ENCODE measurements at regions not wholly inside any gene's neighbourhood (a gene's known extent, or its start where the extent isn't known, plus 50 kb on each side); places are given as distances from the start of the nearest gene placed in this dataset.

DNA sequence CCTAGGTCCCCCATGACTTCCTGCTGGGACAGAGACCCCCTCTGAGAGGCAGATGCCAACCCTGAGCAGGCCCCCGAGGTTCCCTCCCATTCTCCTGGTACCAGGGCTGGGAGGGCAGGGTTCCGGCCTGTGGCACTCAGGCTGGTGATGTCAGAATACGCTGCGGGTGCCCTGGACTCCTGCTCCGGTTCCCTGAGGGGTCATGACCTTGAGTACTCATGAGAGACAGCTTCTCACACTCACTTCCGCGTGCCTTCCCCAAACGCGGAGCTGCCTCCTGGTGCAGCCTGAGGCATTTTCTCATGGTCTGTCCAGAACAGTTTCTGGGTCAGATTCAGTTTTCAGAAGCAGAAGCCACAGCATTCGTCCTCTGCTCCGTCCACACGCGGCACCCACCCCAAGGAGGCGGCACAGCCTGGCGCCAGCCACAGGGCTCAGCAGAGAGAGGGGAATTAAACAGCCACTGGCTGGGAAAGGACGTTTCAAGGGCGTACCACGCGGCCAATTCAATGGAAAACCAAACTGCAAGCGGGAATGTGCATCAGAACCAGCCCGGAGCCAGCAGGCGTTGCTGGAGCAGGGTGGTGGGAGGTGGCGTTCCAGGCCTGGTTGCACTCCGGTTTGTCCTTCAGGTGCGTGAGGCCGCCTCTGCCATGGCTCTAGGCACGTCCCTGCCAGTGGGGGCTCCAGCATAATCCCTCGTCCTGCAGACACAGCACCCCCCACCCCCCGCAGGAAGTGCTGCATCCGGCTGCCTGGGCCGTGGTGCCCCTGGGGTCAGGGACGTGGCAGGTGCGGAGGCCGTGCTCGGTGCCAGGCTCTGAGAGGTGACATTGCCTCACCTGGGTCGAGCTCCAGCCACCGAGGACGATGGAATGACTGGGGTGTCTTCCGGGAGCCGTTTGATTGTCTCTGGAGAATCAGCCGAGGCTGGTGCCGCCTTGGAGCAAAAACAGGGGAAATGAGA lies 58.3 kb upstream of the BHLHE23 start:
- Histone ChIP-seq H3K4me2 (ENCODE audit: low read length) (no peak overlapping the region), H3K36me3 (ENCODE audit: low read depth, low read length) (no peaks in the 10 kb centered on the region), H3F3A (ENCODE audit: low read length, unreplicated experiment) (no peaks in the 10 kb centered on the region), H3K79me2 (ENCODE audit: low read length) (no peaks in the 10 kb centered on the region), H3K4me3 (ENCODE audit: low read length) (no peak overlapping the region), H3K9me3 (ENCODE audit: low read length) (no peaks in the 10 kb centered on the region), H3K4me1 (ENCODE audit: insufficient read depth, low read length) (no peaks in the 10 kb centered on the region), H4K20me1 (ENCODE audit: low read length) (no peaks in the 10 kb centered on the region), H3K9me2 (replicated peaks; ENCODE audit: low read length) (no peaks in the 10 kb centered on the region), H2AFZ (ENCODE audit: low read length) (no peak overlapping the region), H3K27me3 (ENCODE audit: low read length) (peaks cover 14% of the 10 kb centered on the region; the same call in 1 of the 2 replicates), H3K9ac (ENCODE audit: low read length) (no peak overlapping the region), H3K27ac (ENCODE audit: low read length) (no peak overlapping the region)
- no TSS peak for BruUV-seq (replicated peaks)
- CTCF ChIA-PET = no interaction called here
- intact Hi-C loops (cut with micrococcal nuclease) = no loop called here
- ATAC-seq = no peak
- no peak for TF ChIP-seq EZH2phosphoT487 (IDR thresholded peaks at IDR 0.05; ENCODE audit: borderline replicate concordance, low read length)
- no peak for DNase-seq
- POLR2A ChIA-PET (ENCODE audit: unreplicated experiment) = no interaction called here

- ChIA-PET CTCF (no interaction called here), POLR2A (ENCODE audit: unreplicated experiment) (no interaction called here)
- Histone ChIP-seq H3K27ac (ENCODE audit: low read length) (no peak overlapping the region), H3K9me3 (ENCODE audit: low read length) (no peaks in the 10 kb centered on the region), H3F3A (ENCODE audit: low read length, unreplicated experiment) (no peaks in the 10 kb centered on the region), H3K9ac (ENCODE audit: low read length) (no peak overlapping the region), H3K79me2 (ENCODE audit: low read length) (no peaks in the 10 kb centered on the region), H3K4me3 (ENCODE audit: low read length) (no peak overlapping the region), H3K27me3 (ENCODE audit: low read length) (peaks cover 14% of the 10 kb centered on the region; the same call in 1 of the 2 replicates), H4K20me1 (ENCODE audit: low read length) (no peaks in the 10 kb centered on the region), H3K9me2 (replicated peaks; ENCODE audit: low read length) (no peaks in the 10 kb centered on the region), H3K36me3 (ENCODE audit: low read depth, low read length) (no peaks in the 10 kb centered on the region), H3K4me1 (ENCODE audit: insufficient read depth, low read length) (no peaks in the 10 kb centered on the region), H3K4me2 (ENCODE audit: low read length) (no peak overlapping the region), H2AFZ (ENCODE audit: low read length) (no peak overlapping the region)
- intact Hi-C loops (cut with micrococcal nuclease) = no loop called here
- TF ChIP-seq EZH2 (IDR thresholded peaks at IDR 0.05; ENCODE audit: low read length, unreplicated experiment) (no peak), EZH2phosphoT487 (IDR thresholded peaks at IDR 0.05; ENCODE audit: borderline replicate concordance, low read length) (no peak)
- TF ChIP-seq, protein P1, sequence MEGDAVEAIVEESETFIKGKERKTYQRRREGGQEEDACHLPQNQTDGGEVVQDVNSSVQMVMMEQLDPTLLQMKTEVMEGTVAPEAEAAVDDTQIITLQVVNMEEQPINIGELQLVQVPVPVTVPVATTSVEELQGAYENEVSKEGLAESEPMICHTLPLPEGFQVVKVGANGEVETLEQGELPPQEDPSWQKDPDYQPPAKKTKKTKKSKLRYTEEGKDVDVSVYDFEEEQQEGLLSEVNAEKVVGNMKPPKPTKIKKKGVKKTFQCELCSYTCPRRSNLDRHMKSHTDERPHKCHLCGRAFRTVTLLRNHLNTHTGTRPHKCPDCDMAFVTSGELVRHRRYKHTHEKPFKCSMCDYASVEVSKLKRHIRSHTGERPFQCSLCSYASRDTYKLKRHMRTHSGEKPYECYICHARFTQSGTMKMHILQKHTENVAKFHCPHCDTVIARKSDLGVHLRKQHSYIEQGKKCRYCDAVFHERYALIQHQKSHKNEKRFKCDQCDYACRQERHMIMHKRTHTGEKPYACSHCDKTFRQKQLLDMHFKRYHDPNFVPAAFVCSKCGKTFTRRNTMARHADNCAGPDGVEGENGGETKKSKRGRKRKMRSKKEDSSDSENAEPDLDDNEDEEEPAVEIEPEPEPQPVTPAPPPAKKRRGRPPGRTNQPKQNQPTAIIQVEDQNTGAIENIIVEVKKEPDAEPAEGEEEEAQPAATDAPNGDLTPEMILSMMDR (conservative IDR thresholded peaks at IDR 0.05; ENCODE audit: low read depth, low read length) = no peak
- DNase-seq = no peak
- no peak for ATAC-seq
- BruUV-seq (replicated peaks) = no TSS peak
These were observed 57.5 kb upstream of the BHLHE23 start for GRCh38 chr20:63064310-63064709.

DNA sequence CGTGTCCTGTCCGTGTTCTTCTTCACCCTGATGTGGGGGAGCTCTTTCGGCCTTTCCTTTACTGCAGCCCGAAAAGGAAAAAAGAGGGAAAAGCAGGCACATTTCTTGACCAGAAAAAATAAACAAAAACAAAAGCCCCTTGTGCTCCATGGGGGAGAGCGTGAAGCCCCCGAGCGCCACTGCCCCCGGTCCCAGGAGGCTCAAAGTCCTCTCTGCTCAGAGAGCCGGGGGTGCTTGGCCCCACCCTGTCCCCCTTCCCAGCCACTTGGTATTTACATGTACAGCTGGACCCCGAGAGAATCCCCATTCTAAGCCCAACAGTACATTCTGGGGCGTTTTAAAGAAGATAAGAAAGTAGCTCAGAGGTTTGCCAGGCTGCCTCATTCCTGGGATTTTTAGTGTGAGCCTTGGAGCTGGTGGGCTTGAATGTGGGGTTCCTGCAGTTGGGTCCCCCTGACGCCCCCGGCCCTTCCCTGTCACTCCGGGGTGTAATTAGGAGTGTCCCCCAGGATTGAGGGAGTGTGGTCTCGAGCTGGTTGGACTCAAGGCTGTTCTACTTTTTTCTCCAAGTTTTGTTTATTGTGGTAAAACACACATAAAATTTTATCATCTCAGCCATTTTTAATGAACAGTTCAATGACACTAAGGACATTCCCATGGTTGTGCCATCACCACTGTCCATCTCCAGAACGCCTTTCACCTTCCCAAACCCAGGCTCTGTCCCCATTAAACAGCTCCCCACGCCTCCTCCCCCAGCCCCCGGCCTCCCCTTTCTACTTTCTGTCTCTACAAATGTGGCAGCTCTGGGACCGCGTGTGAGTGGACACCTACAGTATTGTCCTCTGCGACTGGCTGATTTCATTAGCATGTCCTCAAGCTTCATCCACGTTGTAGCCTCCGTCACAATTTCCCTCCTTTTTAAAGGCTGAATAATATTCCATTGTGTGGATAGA lies 55.7 kb upstream of the BHLHE23 start:
- Histone ChIP-seq H3K27ac (ENCODE audit: low read length) (no peak overlapping the region), H3K9ac (ENCODE audit: low read length) (no peak overlapping the region), H3K9me2 (replicated peaks; ENCODE audit: low read length) (no peaks in the 10 kb centered on the region), H4K20me1 (ENCODE audit: low read length) (no peaks in the 10 kb centered on the region), H3F3A (ENCODE audit: low read length, unreplicated experiment) (no peaks in the 10 kb centered on the region), H3K79me2 (ENCODE audit: low read length) (no peaks in the 10 kb centered on the region), H2AFZ (ENCODE audit: low read length) (no peak overlapping the region), H3K36me3 (ENCODE audit: low read depth, low read length) (no peaks in the 10 kb centered on the region), H3K4me2 (ENCODE audit: low read length) (no peak overlapping the region), H3K9me3 (ENCODE audit: low read length) (no peaks in the 10 kb centered on the region), H3K4me1 (ENCODE audit: insufficient read depth, low read length) (no peaks in the 10 kb centered on the region), H3K4me3 (ENCODE audit: low read length) (no peak overlapping the region), H3K27me3 (ENCODE audit: low read length) (peaks cover 31% of the 10 kb centered on the region)
- intact Hi-C loops (cut with micrococcal nuclease) = no loop called here
- TF ChIP-seq, protein P1 (conservative IDR thresholded peaks at IDR 0.05; ENCODE audit: low read depth, low read length) = no peak
- TF ChIP-seq EZH2 (IDR thresholded peaks at IDR 0.05; ENCODE audit: low read length, unreplicated experiment) (no peak), EZH2phosphoT487 (IDR thresholded peaks at IDR 0.05; ENCODE audit: borderline replicate concordance, low read length) (no peak)
- POLR2A ChIA-PET (ENCODE audit: unreplicated experiment) = no interaction called here
- no TSS peak for BruUV-seq (replicated peaks)
- no peak for DNase-seq
- CTCF ChIA-PET = no interaction called here
- ATAC-seq = no peak

Data from PC-3 (cell line).